ENCODE measurements at regions not wholly inside any gene's neighbourhood (a gene's known extent, or its start where the extent isn't known, plus 50 kb on each side); places are given as distances from the start of the nearest gene placed in this dataset. TPM values are rescaled to one million over a fixed set of nuclear protein-coding genes. Genes with fewer than 3 reads are reported as not detected.

DNA sequence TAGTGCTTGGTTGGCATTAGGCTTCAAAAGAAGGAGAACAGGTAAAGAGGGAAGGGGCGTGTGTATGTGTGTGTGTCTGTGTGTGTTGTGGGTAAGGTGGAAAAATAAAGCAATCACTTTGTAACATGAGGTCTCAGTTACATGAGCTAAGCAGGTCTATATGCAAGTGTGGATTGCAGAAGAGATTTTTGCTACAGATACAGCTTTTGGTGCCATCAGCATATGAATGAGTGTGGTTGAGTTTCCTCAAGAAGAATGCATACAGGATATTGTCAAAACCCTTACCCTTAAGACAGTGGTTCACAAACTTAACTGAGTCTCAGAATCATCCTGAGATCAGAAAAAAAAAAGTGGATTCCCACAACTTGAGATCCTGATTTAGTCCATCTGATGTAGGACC lies 220.5 kb upstream of the HTR2C start:
- no peak for DNase-seq (ENCODE audit: low read depth)
- POLR2A ChIA-PET, result no interaction called here

DNA sequence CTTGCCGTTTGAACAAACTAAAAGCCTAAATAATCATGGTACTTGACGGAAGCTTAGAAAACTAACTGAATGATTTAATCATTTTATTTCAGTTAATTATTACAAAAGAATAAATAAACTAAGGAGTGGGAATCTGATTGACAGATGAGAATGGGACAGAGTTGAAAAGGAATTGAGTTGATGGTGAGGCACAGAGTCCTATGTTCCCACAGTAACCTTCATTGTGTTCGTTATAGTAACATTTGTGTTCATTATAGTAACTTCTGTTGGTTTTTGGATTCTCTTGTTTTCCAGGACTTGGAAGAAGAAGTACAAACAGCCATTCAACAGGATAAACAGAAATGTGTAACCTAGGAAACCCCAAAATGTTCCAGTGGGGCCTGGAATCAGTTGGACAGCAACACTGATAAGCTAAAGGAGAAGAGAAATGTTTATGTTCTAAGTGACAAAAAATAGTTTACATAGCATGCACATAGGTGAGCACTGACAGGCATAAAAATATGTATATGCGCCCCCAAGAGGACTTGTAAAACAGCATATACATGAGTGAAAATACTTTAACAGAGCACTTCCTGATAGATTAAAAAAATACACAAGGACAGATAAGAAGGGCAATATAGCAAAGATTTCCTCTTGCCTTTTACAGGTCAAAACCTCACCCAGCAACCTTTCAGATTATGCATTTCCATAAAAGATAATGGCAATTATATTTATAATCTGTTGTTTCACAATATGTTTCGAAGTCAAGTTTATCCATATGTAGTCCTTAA lies 218.6 kb upstream of the HTR2C start:
- H3K36me3 ChIP-seq (ENCODE audit: control insufficient read depth, insufficient read depth, low read length), result no peaks in the 10 kb centered on the region
- H3K27me3 ChIP-seq (ENCODE audit: control insufficient read depth, insufficient read depth, low read length), result no peaks in the 10 kb centered on the region
- H3K4me3 ChIP-seq (ENCODE audit: low read depth, low read length), result no peak overlapping the region
- ChIA-PET POLR2A (no interaction called here), CTCF (no interaction called here)
- DNase-seq (ENCODE audit: low read depth), result no peak
- TF ChIP-seq, protein P1, sequence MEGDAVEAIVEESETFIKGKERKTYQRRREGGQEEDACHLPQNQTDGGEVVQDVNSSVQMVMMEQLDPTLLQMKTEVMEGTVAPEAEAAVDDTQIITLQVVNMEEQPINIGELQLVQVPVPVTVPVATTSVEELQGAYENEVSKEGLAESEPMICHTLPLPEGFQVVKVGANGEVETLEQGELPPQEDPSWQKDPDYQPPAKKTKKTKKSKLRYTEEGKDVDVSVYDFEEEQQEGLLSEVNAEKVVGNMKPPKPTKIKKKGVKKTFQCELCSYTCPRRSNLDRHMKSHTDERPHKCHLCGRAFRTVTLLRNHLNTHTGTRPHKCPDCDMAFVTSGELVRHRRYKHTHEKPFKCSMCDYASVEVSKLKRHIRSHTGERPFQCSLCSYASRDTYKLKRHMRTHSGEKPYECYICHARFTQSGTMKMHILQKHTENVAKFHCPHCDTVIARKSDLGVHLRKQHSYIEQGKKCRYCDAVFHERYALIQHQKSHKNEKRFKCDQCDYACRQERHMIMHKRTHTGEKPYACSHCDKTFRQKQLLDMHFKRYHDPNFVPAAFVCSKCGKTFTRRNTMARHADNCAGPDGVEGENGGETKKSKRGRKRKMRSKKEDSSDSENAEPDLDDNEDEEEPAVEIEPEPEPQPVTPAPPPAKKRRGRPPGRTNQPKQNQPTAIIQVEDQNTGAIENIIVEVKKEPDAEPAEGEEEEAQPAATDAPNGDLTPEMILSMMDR (IDR thresholded peaks at IDR 0.05; ENCODE audit: insufficient read depth, low read depth, low read length), result no peak

More for the DNA sequence above, 220.5 kb upstream of the HTR2C start:
- no peak overlapping the region for H3K4me3 ChIP-seq (ENCODE audit: low read depth, low read length)
- no peaks in the 10 kb centered on the region for H3K36me3 ChIP-seq (ENCODE audit: control insufficient read depth, insufficient read depth, low read length)
- CTCF ChIA-PET, result no interaction called here
- H3K27me3 ChIP-seq (ENCODE audit: control insufficient read depth, insufficient read depth, low read length), result no peaks in the 10 kb centered on the region
- TF ChIP-seq, protein P1 (IDR thresholded peaks at IDR 0.05; ENCODE audit: insufficient read depth, low read depth, low read length), result no peak

DNA sequence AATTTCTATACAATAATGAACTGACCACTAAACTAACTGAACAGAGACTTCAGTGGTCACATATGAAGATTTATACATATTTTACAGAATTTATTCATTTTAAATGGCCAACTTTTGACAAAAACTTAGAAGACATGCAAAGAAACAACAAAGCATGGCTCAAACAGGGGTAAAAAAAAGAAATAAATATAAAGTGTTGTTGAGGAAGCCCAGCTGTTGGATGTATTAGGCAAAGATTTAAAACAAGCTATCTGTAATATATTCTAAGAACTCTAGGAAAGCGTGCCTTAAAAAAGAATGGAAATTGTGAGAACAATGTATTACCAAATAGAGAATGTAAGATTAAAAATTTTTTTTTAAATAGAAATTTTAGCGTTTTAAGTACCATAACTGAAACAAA lies 210.9 kb upstream of the HTR2C start:
- Histone ChIP-seq H3K36me3 (ENCODE audit: control insufficient read depth, insufficient read depth, low read length) (no peaks in the 10 kb centered on the region), H3K4me3 (ENCODE audit: low read depth, low read length) (no peak overlapping the region), H3K27me3 (ENCODE audit: control insufficient read depth, insufficient read depth, low read length) (no peaks in the 10 kb centered on the region)
- ChIA-PET CTCF (no interaction called here), POLR2A (no interaction called here)
- DNase-seq (ENCODE audit: low read depth), result no peak
- TF ChIP-seq, protein P1 (IDR thresholded peaks at IDR 0.05; ENCODE audit: insufficient read depth, low read depth, low read length), result no peak

DNA sequence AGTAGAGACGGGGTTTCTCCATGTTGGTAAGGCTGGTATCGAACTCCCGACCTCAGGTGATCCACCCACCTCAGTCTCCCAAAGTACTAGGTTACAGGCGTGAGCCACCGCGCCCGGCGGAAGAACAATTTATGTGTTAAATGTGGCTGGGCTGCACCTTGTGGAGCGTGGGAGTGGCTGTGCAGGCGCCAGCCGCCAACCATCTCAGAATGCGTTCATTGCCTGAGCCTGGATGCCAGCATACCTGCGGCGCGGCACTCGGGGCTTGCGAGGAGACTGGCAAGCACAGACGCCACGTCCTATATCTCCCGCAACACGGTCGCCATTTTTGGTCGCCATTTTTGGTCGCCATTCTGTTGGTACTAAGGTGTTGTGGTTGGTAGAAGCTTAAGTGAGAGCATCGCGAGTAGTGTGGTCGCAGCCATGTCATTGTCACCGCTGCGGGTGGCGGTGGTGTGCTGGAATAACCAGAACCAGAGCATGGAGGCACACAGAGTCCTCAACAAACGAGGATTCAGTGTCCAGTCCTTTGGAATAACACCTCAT lies 193.6 kb upstream of the HTR2C start:
- DNase-seq (ENCODE audit: low read depth), result no peak
- CTCF ChIA-PET, result no interaction called here
- H3K4me3 ChIP-seq (ENCODE audit: low read depth, low read length), result no peak overlapping the region
- POLR2A ChIA-PET, result no interaction called here
- H3K36me3 ChIP-seq (ENCODE audit: control insufficient read depth, insufficient read depth, low read length), result no peaks in the 10 kb centered on the region
- TF ChIP-seq, protein P1 (IDR thresholded peaks at IDR 0.05; ENCODE audit: insufficient read depth, low read depth, low read length), result no peak
- H3K27me3 ChIP-seq (ENCODE audit: control insufficient read depth, insufficient read depth, low read length), result no peaks in the 10 kb centered on the region

Small RNA genes lying in the stretch of these regions (small RNA-seq; reads per million reads assigned to genes)
- not detected for gene AL953862.1 (ENCODE audit: insufficient read length, low read depth, low replicate concordance)

Data from BJ (cell line).